IMR-90 (cell line): ENCODE measurements at regions not wholly inside any gene's neighbourhood (a gene's known extent, or its start where the extent isn't known, plus 50 kb on each side); places are given as distances from the start of the nearest gene placed in this dataset.

Source experiments
- ATAC-seq: fragments of 200-7000 bp; cut with Tn5 transposase; 2 replicates; pipeline ENCODE4 v1.9.1; 2020; ENCODE audit warnings: low read depth, mild to moderate bottlenecking, moderate library complexity
- BruUV-seq: library from RNA; stranded (reverse); fragments of 400-500 nt; replicated peaks from 2 replicates; lab custom pipeline; 2021; lab: Mats Ljungman, UMichigan
- CTCF ChIA-PET: fragments of 300-600 bp; formaldehyde crosslinking; extraction: SDS; loops from one replicate; lab custom pipeline; 2021; ENCODE audit warnings: antibody characterized with exemption; lab: Yijun Ruan, JAX
- POLR2A ChIA-PET: fragments of 300-600 bp; sonication (Branson Sonifier 250); formaldehyde crosslinking; loops from one replicate; lab custom pipeline; 2022; ENCODE audit warnings: antibody characterized with exemption; ENCODE audit not compliant: unreplicated experiment; lab: Charles Lee
- DNase-seq: peaks from one replicate; pipeline ENCODE4 v3.0.0; 2013
- H2AFZ ChIP-seq: replicated peaks from 2 replicates; pipeline ENCODE3; 2013; ENCODE audit warnings: low read length, mild to moderate bottlenecking; ENCODE audit not compliant: poor library complexity
- H2AK5ac ChIP-seq: 2 replicates; pipeline ENCODE4 v1.6.1; 2013; ENCODE audit warnings: low read depth, low read length, inconsistent platforms
- H2AK9ac ChIP-seq: replicated peaks from 2 replicates; pipeline ENCODE3; 2013; ENCODE audit warnings: mild to moderate bottlenecking, low read depth, low read length, moderate library complexity; ENCODE audit not compliant: poor library complexity
- H2BK120ac ChIP-seq: 2 replicates; pipeline ENCODE4 v1.6.1; 2013; ENCODE audit warnings: low read depth, low read length, inconsistent platforms
- H2BK15ac ChIP-seq: 3 replicates; pipeline ENCODE4 v1.6.1; 2013; ENCODE audit warnings: low read depth, low read length, inconsistent platforms
- H2BK20ac ChIP-seq: 2 replicates; pipeline ENCODE4 v1.6.1; 2013; ENCODE audit warnings: low read depth, mild to moderate bottlenecking, inconsistent platforms, low read length, moderate library complexity
- H2BK5ac ChIP-seq: 2 replicates; pipeline ENCODE4 v1.6.1; 2013; ENCODE audit warnings: mild to moderate bottlenecking, low read depth, low read length, inconsistent platforms; ENCODE audit not compliant: poor library complexity, severe bottlenecking
- H3K14ac ChIP-seq: replicated peaks from 2 replicates; pipeline ENCODE4 v1.6.1; 2013; ENCODE audit warnings: low read depth, low read length, inconsistent platforms
- H3K18ac ChIP-seq: 2 replicates; pipeline ENCODE4 v1.6.1; 2013; ENCODE audit warnings: low read depth, low read length, control low read depth
- H3K23ac ChIP-seq: 2 replicates; pipeline ENCODE4 v1.6.1; 2013; ENCODE audit warnings: low read depth, low read length, inconsistent platforms
- H3K27ac ChIP-seq: 2 replicates; pipeline ENCODE4 v1.5.1; 2013; ENCODE audit warnings: mild to moderate bottlenecking, control low read depth, low read length; ENCODE audit not compliant: insufficient read depth
- H3K27me3 ChIP-seq: 2 replicates; pipeline ENCODE4 v1.6.1; 2013; ENCODE audit warnings: low read length; ENCODE audit not compliant: control insufficient read depth, insufficient read depth
- H3K36me3 ChIP-seq: 2 replicates; pipeline ENCODE4 v1.6.1; 2013; ENCODE audit warnings: low read length, mixed read lengths; ENCODE audit not compliant: control insufficient read depth, insufficient read depth
- H3K4ac ChIP-seq: 2 replicates; pipeline ENCODE4 v1.6.1; 2013; ENCODE audit warnings: low read depth, low read length, inconsistent platforms
- H3K4me1 ChIP-seq: 2 replicates; pipeline ENCODE4 v1.6.1; 2013; ENCODE audit warnings: low read length, mixed read lengths; ENCODE audit not compliant: control insufficient read depth, insufficient read depth
- H3K4me2 ChIP-seq: 2 replicates; pipeline ENCODE4 v1.6.1; 2013; ENCODE audit warnings: low read depth, mild to moderate bottlenecking, control low read depth, low read length, moderate library complexity
- H3K4me3 ChIP-seq: 2 replicates; pipeline ENCODE4 v1.5.1; 2013; ENCODE audit warnings: low read depth, mild to moderate bottlenecking, control low read depth, low read length, moderate library complexity; ENCODE audit not compliant: insufficient read depth
- H3K56ac ChIP-seq: 2 replicates; pipeline ENCODE4 v1.6.1; 2013; ENCODE audit warnings: low read length, inconsistent platforms; ENCODE audit not compliant: insufficient read depth; ENCODE audit errors: extremely low read depth
- H3K79me1 ChIP-seq, 2 experiments: 2 replicates each; pipeline ENCODE4 v1.6.1; 2013; ENCODE audit warnings: low read length in 2 of 2, inconsistent platforms in 1 of 2, low read depth in 1 of 2
- H3K9ac ChIP-seq: 2 replicates; pipeline ENCODE4 v1.6.1; 2013; ENCODE audit warnings: low read depth, low read length, control low read depth
- H3K9me1 ChIP-seq: 2 replicates; pipeline ENCODE4 v1.6.1; 2013; ENCODE audit warnings: low read length, inconsistent platforms; ENCODE audit not compliant: insufficient read depth
- H3K9me3 ChIP-seq: 2 replicates; pipeline ENCODE4 v1.6.1; 2013; ENCODE audit warnings: low read length; ENCODE audit not compliant: control insufficient read depth, insufficient read depth
- H4K20me1 ChIP-seq: 2 replicates; pipeline ENCODE4 v1.6.1; 2013; ENCODE audit warnings: low read length, inconsistent platforms; ENCODE audit not compliant: insufficient read depth
- H4K5ac ChIP-seq: 2 replicates; pipeline ENCODE4 v1.6.1; 2013; ENCODE audit warnings: mild to moderate bottlenecking, low read depth, low read length, control low read depth
- H4K8ac ChIP-seq, 2 experiments: 2 replicates each; pipeline ENCODE4 v1.6.1; 2013; ENCODE audit warnings: low read depth in 2 of 2, low read length in 2 of 2, control low read depth in 1 of 2, inconsistent platforms in 1 of 2
- H4K91ac ChIP-seq: 2 replicates; pipeline ENCODE4 v1.6.1; 2013; ENCODE audit warnings: low read depth, low read length, inconsistent platforms; ENCODE audit not compliant: insufficient read depth
- BHLHE40 ChIP-seq: fragments of 150-350 bp; IDR thresholded peaks from 2 replicates; pipeline ENCODE4 v1.6.1; 2016; ENCODE audit warnings: mild to moderate bottlenecking, low read depth, low read length
- FOS ChIP-seq: fragments of 150-350 bp; IDR thresholded peaks from 2 replicates; pipeline ENCODE4 v1.6.1; 2016; ENCODE audit warnings: low read depth, low read length
- WGBS, 2 experiments: methylation state at CpG; one replicate each; pipeline versions ENCODE4 v1.1.5 to v1.1.7; 2013; ENCODE audit warnings: missing lambda C conversion rate in 2 of 2; ENCODE audit not compliant: insufficient read length in 1 of 2; ENCODE audit errors: extremely low coverage in 2 of 2; 5-methylcytosine and 5-hydroxymethylcytosine counted together
- dilution Hi-C: fragments of 300-500 bp; cut with HindIII; formaldehyde crosslinking; loops from one replicate; pipeline ENCODE4 v1.14.3; 2018; ENCODE audit warnings: low sequenced_read_pairs; ENCODE audit not compliant: unreplicated experiment
- in situ Hi-C: fragments of 300-500 bp; cut with MboI; formaldehyde crosslinking; loops from 3 replicates; pipeline ENCODE4 v1.14.3; 2019; ENCODE audit warnings: low sequenced_read_pairs, inconsistent platforms, mixed read lengths
- intact Hi-C: fragments of 100-400 bp; cut with micrococcal nuclease; formaldehyde crosslinking; loops from 2 replicates; pipeline ENCODE4 v1.10.0; 2022

GRCh38 chr2:196315388-196316049, 144.1 kb upstream of the STK17B start:
- no peak overlapping the region for H3K9ac ChIP-seq
- dilution Hi-C loops (no loop called here), intact Hi-C loops (loop anchor here (10.0 kb wide), 1 partner anchor 609 kb away; the partner anchor contains the start of gene PGAP1), in situ Hi-C loops (no loop called here)
- H3K56ac ChIP-seq, result peak overlapping the region; percentile 35; the same call in 1 of the 2 replicates
- H2AFZ ChIP-seq, result no peak overlapping the region
- peak overlapping the region; percentile 64; the same call in 2 of the 3 replicates for H2BK15ac ChIP-seq
- H3K4me2 ChIP-seq, result no peak overlapping the region
- TF ChIP-seq BHLHE40, result no peak
- TF ChIP-seq FOS, result peak; percentile 28; the same call in 1 of the 2 replicates
- no peaks in the 10 kb centered on the region for H3K36me3 ChIP-seq
- H3K27ac ChIP-seq, result no peak overlapping the region
- H3K4ac ChIP-seq, result peak overlapping the region; percentile 49; the same call in 1 of the 2 replicates
- H2AK9ac ChIP-seq, result no peak overlapping the region
- no peaks in the 10 kb centered on the region for H3K9me3 ChIP-seq
- H2AK5ac ChIP-seq, result peak overlapping the region; percentile 57; the same call in 1 of the 2 replicates
- H4K91ac ChIP-seq, result peak overlapping the region; percentile 67
- ATAC-seq (peak; percentile 65), DNase-seq (peak; percentile 49)
- H2BK20ac ChIP-seq, result peak overlapping the region; percentile 7; the same call in 1 of the 2 replicates
- no CpG with 5 or more reads among the region's 3 CpGs for WGBS, 2 experiments
- no TSS peak for BruUV-seq
- H2BK5ac ChIP-seq, result peak overlapping the region; percentile 54
- H3K14ac ChIP-seq, result no peak overlapping the region
- H3K9me1 ChIP-seq, result peaks cover 10% of the 10 kb centered on the region
- ChIA-PET CTCF (no interaction called here), POLR2A (no interaction called here)
- peaks cover 9% of the 10 kb centered on the region for H3K4me1 ChIP-seq
- H3K4me3 ChIP-seq, result no peak overlapping the region
- no peak overlapping the region for H3K23ac ChIP-seq
- H3K18ac ChIP-seq, result peak overlapping the region; percentile 15; the same call in 1 of the 2 replicates
- 0 out of 2 replicates have a peak overlapping the region, but pooled peaks have one; percentile 3 for H4K5ac ChIP-seq
- H3K27me3 ChIP-seq, result no peaks in the 10 kb centered on the region
- H3K79me1 ChIP-seq, result no peaks in the 10 kb centered on the region
- H4K8ac ChIP-seq, result peak overlapping the region in 1 of 2 experiments; percentile 29; a peak in 3 of 4 replicates
- H4K20me1 ChIP-seq, result no peaks in the 10 kb centered on the region
- peak overlapping the region; percentile 67 for H2BK120ac ChIP-seq
